ENCODE measurements at regions not wholly inside any gene's neighbourhood (a gene's known extent, or its start where the extent isn't known, plus 50 kb on each side); places are given as distances from the start of the nearest gene placed in this dataset.

DNA sequence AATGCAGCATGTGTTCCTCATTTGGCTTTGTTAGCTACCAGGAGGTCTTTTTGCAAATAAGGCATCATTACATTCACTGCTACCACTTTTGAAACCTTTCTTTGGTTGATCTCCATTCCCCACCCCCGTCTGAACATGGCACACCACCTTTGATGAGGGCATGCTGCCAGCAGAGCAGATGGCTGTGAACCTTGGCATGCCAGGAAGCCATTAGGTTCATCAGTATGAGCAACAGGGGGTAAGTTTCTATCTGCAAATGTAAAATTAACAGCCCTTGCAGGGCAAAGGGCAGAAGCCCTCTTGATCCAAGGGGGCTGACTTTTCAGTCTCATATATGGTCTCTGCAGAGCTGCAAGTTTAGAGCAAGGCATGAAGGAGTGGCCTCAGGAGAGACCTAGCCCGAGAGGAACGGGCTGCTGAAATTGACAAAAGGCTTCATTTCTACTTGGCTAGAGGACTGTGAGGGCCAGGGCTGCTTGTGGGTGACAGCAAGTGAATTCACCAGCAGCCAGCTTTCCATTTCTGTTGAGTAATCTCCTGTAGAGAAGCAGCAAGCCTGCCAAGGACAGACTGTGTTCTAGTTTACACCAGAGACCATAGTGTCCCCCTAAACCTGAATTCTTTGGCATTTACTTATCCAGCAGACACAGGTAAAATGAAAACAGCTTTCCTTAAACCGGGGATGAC lies 127.9 kb downstream of the ZNF326 start:
- POLR2A ChIA-PET, result no interaction called here
- peaks cover 20% of the 10 kb centered on the region for H3K27me3 ChIP-seq (ENCODE audit: insufficient read depth, low read length)
- CTCF ChIA-PET, result no interaction called here

DNA sequence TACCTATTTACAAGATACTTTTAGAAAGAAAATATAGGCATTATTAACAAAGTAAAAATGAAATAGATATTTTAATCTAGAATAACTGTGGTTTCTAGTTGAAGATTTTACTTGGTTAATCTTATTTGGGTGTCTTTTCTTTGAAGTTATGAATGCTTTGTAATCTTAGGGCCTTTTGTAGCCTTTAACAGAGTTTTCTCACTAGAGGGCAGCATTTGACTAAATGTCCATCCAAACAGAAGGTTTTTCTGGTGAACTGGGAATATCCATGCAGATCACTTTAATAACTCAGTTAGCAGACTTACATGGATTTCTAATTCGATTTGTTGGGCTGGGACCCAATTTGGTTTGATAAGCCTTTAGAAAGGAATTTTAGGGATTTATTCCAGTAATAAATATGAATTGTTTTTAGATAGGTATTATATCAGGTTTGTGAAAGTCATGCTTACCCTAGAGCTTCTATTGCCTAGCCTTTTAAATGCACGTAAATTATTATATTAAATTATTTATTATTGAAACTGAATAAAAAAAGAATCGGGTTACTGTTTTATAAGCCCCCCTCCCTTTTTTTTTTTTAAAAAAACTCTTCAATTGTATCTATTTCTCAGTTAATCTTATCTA lies 119.7 kb downstream of the ZNF326 start:
- ChIA-PET RAD21 (ENCODE audit: low non-redundant PET in 1 of 2, low total read pairs in 2 of 2, uncharacterized antibody in 2 of 2, unreplicated experiment in 2 of 2) (no interaction called here), POLR2A (no interaction called here), CTCF (interaction anchor here (0.6 to 1.6 kb wide), 11 partner anchors 10 to 1163 kb away, joined by 3 to 16 read pairs (median 3); no protein-coding TSS in a partner anchor)
- no peak overlapping the region for H3K9ac ChIP-seq (ENCODE audit: low read length)
- no peaks in the 10 kb centered on the region for H4K20me1 ChIP-seq (ENCODE audit: insufficient read depth)
- no peak overlapping the region for H2AFZ ChIP-seq (ENCODE audit: low read depth, low read length, poor library complexity, severe bottlenecking)
- peak; percentile 74; the same call in 1 of the 2 replicates for ATAC-seq
- TF ChIP-seq RAD21 (IDR thresholded peaks at IDR 0.05; ENCODE audit: low read depth) (peak; percentile 75), JUND (IDR thresholded peaks at IDR 0.05) (no peak)
- TF ChIP-seq, protein P1, sequence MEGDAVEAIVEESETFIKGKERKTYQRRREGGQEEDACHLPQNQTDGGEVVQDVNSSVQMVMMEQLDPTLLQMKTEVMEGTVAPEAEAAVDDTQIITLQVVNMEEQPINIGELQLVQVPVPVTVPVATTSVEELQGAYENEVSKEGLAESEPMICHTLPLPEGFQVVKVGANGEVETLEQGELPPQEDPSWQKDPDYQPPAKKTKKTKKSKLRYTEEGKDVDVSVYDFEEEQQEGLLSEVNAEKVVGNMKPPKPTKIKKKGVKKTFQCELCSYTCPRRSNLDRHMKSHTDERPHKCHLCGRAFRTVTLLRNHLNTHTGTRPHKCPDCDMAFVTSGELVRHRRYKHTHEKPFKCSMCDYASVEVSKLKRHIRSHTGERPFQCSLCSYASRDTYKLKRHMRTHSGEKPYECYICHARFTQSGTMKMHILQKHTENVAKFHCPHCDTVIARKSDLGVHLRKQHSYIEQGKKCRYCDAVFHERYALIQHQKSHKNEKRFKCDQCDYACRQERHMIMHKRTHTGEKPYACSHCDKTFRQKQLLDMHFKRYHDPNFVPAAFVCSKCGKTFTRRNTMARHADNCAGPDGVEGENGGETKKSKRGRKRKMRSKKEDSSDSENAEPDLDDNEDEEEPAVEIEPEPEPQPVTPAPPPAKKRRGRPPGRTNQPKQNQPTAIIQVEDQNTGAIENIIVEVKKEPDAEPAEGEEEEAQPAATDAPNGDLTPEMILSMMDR (IDR thresholded peaks at IDR 0.05 in 2 of 3, conservative IDR thresholded peaks at IDR 0.05 in 1 of 3; ENCODE audit: borderline replicate concordance in 1 of 3, insufficient read depth in 1 of 3, low read depth in 2 of 3, low read length in 2 of 3), result peak; percentile 53 to 81 (median 69); a peak in 5 of 6 replicates
- H3K4me1 ChIP-seq (ENCODE audit: control insufficient read depth in 1 of 2, insufficient read depth in 2 of 2, low read length in 2 of 2), result no peaks in the 10 kb centered on the region
- H3K9me2 ChIP-seq (ENCODE audit: insufficient read depth), result no peaks in the 10 kb centered on the region
- H3K79me2 ChIP-seq (ENCODE audit: insufficient read depth, low read length), result no peaks in the 10 kb centered on the region
- intact Hi-C loops (cut with micrococcal nuclease), result loop anchor here (1.0 to 10.0 kb wide), 5 partner anchors 332 to 1290 kb away; partner anchors contain the start of gene HFM1
- H3K36me3 ChIP-seq (ENCODE audit: control insufficient read depth in 1 of 2, insufficient read depth in 2 of 2, low read length in 2 of 2), result no peaks in the 10 kb centered on the region
- no peak overlapping the region for H3K27ac ChIP-seq (ENCODE audit: low read depth, low read length)
- no peaks in the 10 kb centered on the region for H3K9me3 ChIP-seq (ENCODE audit: control insufficient read depth in 1 of 2, insufficient read depth in 1 of 2, low read depth in 1 of 2, low read length in 2 of 2)
- BruUV-seq (replicated peaks), result no TSS peak
- peak; percentile 56 for DNase-seq (ENCODE audit: low read depth, low spot score)
- no peak overlapping the region for H3K4me3 ChIP-seq (replicated peaks in 1 of 2; ENCODE audit: low read depth in 1 of 2, low read length in 2 of 2)
- peaks cover 44% of the 10 kb centered on the region for H3K27me3 ChIP-seq (ENCODE audit: insufficient read depth, low read length)
- H3K4me2 ChIP-seq (ENCODE audit: low read length), result no peak overlapping the region

More for the DNA sequence above, 127.9 kb downstream of the ZNF326 start:
- ATAC-seq, result no peak
- H3K9ac ChIP-seq (ENCODE audit: low read length), result no peak overlapping the region
- H3K9me3 ChIP-seq (ENCODE audit: control insufficient read depth in 1 of 2, insufficient read depth in 1 of 2, low read depth in 1 of 2, low read length in 2 of 2), result no peaks in the 10 kb centered on the region
- no peaks in the 10 kb centered on the region for H4K20me1 ChIP-seq (ENCODE audit: insufficient read depth)
- no peaks in the 10 kb centered on the region for H3K4me1 ChIP-seq (ENCODE audit: control insufficient read depth in 1 of 2, insufficient read depth in 2 of 2, low read length in 2 of 2)
- no peak overlapping the region for H3K4me2 ChIP-seq (ENCODE audit: low read length)
- intact Hi-C loops (cut with micrococcal nuclease), result no loop called here
- TF ChIP-seq ZFX (IDR thresholded peaks at IDR 0.05) (no peak), SIN3A (IDR thresholded peaks at IDR 0.05; ENCODE audit: low read depth) (no peak), FOSL1 (IDR thresholded peaks at IDR 0.05; ENCODE audit: low read depth) (no peak), EGR1 (IDR thresholded peaks at IDR 0.05; ENCODE audit: low read depth) (no peak), SRF (IDR thresholded peaks at IDR 0.05; ENCODE audit: low read depth) (no peak), TCF7L2 (IDR thresholded peaks at IDR 0.05; ENCODE audit: borderline replicate concordance, extremely low read depth, insufficient read depth, insufficient read length) (no peak), CBX3 (IDR thresholded peaks at IDR 0.05; ENCODE audit: low read depth) (no peak)
- TF ChIP-seq, protein P2, sequence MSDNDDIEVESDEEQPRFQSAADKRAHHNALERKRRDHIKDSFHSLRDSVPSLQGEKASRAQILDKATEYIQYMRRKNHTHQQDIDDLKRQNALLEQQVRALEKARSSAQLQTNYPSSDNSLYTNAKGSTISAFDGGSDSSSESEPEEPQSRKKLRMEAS (IDR thresholded peaks at IDR 0.05), result no peak
- no peaks in the 10 kb centered on the region for H3K79me2 ChIP-seq (ENCODE audit: insufficient read depth, low read length)
- no TSS peak for BruUV-seq (replicated peaks)
- RAD21 ChIA-PET (ENCODE audit: low non-redundant PET in 1 of 2, low total read pairs in 2 of 2, uncharacterized antibody in 2 of 2, unreplicated experiment in 2 of 2), result no interaction called here
- no peak overlapping the region for H3K4me3 ChIP-seq (replicated peaks in 1 of 2; ENCODE audit: low read depth in 1 of 2, low read length in 2 of 2)
- H2AFZ ChIP-seq (ENCODE audit: low read depth, low read length, poor library complexity, severe bottlenecking), result no peak overlapping the region
- no peaks in the 10 kb centered on the region for H3K36me3 ChIP-seq (ENCODE audit: control insufficient read depth in 1 of 2, insufficient read depth in 2 of 2, low read length in 2 of 2)
- DNase-seq (ENCODE audit: low read depth, low spot score), result no peak
- H3K27ac ChIP-seq (ENCODE audit: low read depth, low read length), result no peak overlapping the region
- H3K9me2 ChIP-seq (ENCODE audit: insufficient read depth), result no peaks in the 10 kb centered on the region
